NCI-H1092 treated with DMSO at 0.1 percent for 48 hours (cell line): ENCODE measurements at regions not wholly inside any gene's neighbourhood (a gene's known extent, or its start where the extent isn't known, plus 50 kb on each side); places are given as distances from the start of the nearest gene placed in this dataset.
"Not testable (repeated sequence)": the region's sequence is repeated elsewhere in the genome, so short reads cannot be mapped to it uniquely, and the experiment has no call there.

Source experiments
- DNase-seq: peaks from one replicate; lab custom pipeline; 2025; lab: John Stamatoyannopoulos, UW

DNA sequence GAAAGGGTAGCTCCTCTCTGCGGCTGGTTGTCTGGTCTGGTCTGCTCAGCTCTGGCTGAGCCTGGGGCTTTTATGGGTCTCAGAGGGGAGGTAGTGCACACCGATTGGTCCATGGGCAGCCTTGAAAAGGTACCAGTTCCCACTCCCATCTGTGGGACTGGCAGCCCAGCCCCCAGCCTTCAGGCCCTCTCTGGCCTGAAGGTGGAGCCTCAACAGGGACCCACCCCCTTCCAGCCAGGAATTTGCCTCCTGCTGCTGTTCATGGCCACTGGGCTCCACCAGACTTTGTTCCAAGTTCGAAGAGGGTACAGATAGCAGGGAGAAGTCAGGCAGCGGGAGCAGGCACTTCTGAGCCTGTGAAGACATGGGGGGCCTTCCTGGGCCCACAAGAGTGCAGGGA lies 165.3 kb upstream of the SLC27A6 start:
- no peak for DNase-seq

DNA sequence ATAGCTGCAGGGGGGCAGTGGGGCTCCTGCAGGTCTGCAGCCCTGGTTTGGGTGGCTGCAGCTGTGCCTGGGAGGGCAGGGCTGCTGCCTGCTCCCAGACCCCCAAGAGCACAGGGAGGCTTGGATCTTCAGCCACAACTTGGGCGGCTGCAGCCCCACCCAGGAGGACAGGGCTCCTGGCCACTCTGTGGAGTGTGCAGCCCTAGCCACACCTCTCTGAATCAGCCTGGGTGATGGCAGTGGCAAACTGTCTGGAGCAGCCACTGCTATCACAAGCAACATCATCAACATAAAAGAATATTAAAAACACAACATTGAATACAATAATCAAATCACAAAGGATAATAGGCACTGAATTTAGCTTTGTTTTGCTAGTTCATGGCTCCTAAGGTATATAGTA lies 164.9 kb upstream of the SLC27A6 start:
- no peak for DNase-seq

DNA sequence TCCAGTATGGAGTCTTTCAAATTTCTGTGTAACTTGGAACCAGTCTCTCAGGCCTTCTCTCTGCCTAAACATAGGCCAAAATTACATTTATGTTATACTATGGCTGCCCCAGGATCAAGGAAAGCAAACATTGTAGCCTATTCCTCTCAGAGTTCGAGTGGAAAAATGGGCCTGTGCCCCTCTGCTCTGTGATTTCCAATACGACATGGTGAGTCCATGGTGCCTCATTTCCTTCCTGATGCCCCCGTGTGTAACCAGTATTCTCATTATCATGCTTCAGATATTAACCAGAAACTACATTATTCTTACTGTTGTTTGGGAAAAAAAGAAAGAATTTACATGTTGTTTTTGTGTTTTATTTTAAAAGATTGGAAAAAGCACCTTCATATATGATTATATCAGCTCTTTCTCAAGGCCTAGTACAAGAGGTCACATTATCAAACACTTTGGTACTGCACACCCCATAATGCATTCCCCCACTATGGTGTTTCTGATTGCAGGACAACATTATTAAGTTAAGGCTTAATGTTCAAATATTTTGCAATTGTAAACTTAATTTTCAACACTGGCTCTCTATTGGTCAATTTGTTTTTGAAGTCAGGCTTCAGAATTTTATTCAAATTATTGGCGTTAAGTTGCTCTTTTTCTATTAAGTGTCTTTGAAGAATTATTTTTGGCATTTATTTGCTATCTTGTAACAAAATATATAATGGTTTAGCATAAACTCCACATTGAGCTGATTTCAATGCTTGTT lies 151.8 kb upstream of the SLC27A6 start:
- DNase-seq, result no peak

- DNase-seq, result no peak
Observed at GRCh38 chr5:128815201-128815600, 150.1 kb upstream of the SLC27A6 start.

- no peak for DNase-seq
Observed at GRCh38 chr5:128825826-128826225, 139.5 kb upstream of the SLC27A6 start.

- DNase-seq, result no peak
Observed at GRCh38 chr5:128826275-128826674, 139.0 kb upstream of the SLC27A6 start.

DNA sequence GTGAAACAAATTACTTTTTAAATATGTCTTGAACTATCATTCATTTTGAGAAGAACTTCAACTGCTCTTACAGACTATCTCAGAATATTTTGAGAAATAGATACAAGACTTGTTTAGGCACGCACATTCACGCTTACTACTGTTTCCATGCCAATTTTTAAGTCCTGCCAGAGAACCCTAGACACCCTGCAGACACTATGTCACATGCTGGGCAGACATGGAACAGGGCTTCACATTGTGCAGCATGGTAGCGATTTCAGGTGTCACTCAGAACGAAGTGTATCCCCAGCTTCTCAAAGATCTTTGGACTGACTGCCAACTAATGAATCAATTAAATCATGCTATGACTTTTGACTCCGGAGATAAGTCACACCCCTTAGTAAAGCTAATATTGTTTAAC lies 128.7 kb upstream of the SLC27A6 start:
- DNase-seq, result no peak

GRCh38 chr5:128838623-128839022 lies 126.7 kb upstream of the SLC27A6 start:
- DNase-seq, result no peak

DNA sequence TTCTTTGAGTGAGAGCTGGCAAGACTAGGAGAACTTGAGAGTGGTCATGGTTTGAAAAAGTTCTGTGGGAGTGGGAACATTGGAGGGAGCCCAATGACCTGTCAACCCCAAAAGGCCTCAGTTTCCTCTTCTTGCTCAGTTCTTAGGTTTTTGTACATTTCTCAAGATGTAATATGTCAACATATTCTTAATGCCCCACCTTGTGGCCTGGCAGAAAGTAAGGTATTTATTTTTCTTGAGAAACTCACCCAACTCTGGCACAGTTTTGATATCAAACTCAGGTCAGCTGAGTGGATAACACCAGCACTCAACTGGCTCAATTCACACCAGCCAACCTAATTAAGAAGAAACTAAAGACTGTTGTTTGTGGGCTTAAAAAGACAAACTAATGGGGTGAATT lies 123.0 kb upstream of the SLC27A6 start:
- DNase-seq, result no peak

DNA sequence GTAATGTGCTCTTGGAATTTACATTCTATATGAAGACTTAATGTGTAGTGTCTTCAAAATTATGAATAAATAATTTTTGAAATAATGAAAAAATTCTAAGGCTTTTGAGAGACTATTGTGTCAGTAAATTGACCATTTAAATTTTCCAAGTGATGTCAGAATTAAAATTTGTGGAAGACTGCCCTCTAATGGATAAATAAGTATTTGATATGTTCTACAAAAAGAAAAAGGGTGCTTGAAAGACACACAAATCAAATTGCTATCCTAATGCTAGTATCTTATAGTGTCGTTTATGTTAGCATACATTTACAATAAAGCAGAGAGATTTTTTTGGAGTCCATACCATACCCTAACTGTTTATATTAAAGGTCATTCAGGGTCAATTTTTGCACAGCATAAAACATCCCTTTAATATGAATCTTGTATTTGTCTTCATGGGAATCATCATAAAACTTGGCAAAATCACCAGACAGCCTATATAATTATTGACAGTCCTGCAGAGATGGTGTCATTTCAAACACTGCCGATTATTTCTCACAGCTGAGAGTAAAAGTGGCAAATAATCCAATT lies 120.8 kb upstream of the SLC27A6 start:
- no peak for DNase-seq

DNA sequence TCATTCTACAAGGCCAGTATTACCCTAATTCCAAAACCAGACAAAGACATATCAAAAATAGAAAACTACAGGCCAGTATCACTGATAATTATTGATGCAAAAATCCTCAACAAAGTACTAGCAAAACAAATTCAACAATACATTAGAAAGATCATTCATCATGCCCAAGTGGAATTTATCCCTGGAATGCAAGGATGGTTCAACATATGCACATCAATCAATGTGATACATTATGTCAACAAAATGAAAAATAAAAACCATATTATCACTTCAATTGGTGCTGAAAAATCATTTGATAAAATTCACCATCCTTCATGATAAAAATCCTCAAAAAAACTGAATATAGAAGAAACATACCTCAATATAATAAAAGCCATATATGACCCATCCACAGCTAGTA lies 115.2 kb upstream of the SLC27A6 start:
- no peak for DNase-seq

- DNase-seq, result no peak
Observed at GRCh38 chr5:128854931-128855330, 110.4 kb upstream of the SLC27A6 start.

GRCh38 chr5:128857076-128857677 lies 108.1 kb upstream of the SLC27A6 start:
- DNase-seq, result no peak

DNA sequence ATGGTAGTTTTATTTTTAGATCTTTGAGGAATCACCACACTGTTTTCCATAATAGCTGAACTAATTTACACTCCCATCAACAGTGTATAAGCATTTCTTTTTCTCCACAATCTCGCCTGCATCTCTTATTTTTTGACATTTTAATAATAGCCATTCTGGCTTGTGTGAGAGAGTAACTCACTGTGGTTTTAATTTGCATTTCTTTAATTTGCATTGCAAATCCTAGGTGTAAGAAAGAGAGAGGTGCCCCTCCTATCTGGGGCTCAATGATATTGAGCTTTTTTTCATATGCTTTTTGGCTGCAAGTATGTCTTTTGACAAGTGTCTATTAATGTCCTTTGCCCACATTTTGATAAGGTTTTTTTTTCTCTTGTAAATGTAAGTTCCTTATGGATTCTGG lies 106.3 kb upstream of the SLC27A6 start:
- DNase-seq, result no peak

- not testable (repeated sequence) for DNase-seq
Observed at GRCh38 chr5:128861155-128861554, 104.1 kb upstream of the SLC27A6 start.

GRCh38 chr5:128869970-128870369 lies 95.3 kb upstream of the SLC27A6 start:
- DNase-seq, result no peak

DNA sequence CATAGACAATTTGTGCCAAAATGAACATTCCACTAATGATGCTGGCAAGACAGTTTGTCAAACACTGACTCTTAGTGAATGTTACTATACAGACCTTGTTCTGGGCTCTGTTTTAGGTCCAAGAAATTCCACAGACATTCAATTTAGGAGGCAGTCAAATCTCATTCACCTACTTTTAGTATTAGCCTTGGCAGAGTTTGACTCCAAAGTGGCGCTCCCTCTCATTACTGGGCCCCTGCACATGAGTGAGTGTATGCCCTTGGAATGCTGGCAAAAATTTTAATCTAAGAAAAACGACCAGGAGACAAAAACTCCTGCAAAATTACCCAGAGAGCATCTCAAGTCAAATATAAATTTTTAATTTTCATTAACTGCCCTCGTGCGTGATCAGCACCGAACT lies 94.9 kb upstream of the SLC27A6 start:
- no peak for DNase-seq

DNA sequence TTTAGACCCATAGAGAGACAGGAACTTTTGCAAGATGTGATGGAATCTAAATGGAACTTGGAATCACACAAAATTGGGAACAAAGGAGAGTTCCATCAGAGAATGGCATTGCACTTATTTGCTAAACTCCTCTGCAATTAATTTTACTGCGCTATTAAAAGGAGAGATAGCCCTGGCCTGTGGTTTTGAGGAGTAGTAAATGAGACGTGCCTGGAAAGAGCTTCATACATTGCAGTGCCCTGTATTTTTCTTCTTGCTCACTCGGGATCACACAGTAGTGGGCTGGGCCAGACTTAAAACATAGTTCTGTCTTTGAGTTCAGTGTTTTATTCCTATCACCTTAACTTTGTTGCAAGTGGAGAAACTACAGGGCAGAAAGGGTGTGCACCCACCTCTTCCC lies 94.4 kb upstream of the SLC27A6 start:
- no peak for DNase-seq

- DNase-seq, result no peak
Observed at GRCh38 chr5:128876569-128877382, 88.5 kb upstream of the SLC27A6 start.

DNA sequence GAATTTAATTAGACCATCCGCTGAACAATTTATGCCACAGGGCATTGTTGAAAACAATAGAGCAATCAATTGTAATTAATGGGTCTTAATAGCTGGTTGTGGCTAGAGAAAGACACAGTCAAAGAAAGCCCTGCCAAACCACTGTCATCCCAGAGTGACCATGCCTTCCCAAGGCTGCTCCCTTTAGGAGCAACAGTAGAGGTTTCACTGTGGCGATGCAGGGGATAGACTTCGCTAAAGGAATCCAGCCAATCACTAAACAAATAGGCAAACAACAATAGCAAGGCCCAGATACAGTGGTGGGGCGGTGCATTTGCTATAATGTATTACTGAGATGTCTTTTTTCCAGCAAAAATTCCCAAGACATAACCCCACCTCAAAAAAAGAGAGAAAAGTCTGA lies 87.8 kb upstream of the SLC27A6 start:
- no peak for DNase-seq

- DNase-seq, result no peak
Observed at GRCh38 chr5:128881502-128882018, 83.7 kb upstream of the SLC27A6 start.

DNA sequence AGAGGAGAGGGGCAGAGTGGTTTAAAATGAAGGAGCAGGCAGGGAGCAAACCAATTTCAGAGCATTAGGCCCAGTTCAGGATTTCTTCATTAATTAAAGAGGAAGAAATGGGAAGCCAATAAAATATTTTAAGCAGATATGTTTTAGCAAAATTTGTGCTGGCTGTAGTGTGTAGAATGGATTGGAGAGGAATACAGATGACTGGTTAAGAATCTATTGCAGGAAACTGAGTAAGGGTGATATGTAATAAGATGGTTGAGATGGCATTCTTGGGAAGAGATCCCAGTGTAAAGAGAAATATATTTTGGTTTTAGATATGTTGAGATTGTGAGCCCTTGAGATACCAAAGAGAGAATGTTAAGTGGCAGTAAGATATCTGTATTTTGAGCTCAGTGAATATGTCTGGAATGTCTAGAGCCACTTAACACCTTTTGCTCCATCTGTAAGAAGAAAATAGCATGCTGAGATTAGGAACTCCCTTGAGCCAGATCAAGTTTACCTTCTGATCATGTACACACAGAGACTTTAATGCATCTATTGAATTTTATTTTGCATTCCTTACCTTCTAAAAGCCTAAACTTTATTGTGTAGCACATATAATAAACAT lies 79.5 kb upstream of the SLC27A6 start:
- no peak for DNase-seq
